ENCODE measurements at regions not wholly inside any gene's neighbourhood (a gene's known extent, or its start where the extent isn't known, plus 50 kb on each side); places are given as distances from the start of the nearest gene placed in this dataset.

- DNase-seq: no peak
Measured at GRCh38 chr5:174837919-174838902, 113.8 kb downstream of the MSX2 start.

GRCh38 chr5:174834081-174834480 lies 109.7 kb downstream of the MSX2 start:
- DNase-seq: no peak

- no peak for DNase-seq
Measured at GRCh38 chr5:174832811-174833210, 108.4 kb downstream of the MSX2 start.

GRCh38 chr5:174832025-174832424 lies 107.6 kb downstream of the MSX2 start:
- DNase-seq: no peak

- DNase-seq: no peak
Measured at GRCh38 chr5:174831031-174831660, 106.8 kb downstream of the MSX2 start.

- DNase-seq: no peak
Measured at GRCh38 chr5:174829511-174829864, 105.1 kb downstream of the MSX2 start.

GRCh38 chr5:174828804-174829510 lies 104.6 kb downstream of the MSX2 start:
- no peak for DNase-seq

- DNase-seq: no peak
Measured at GRCh38 chr5:174827558-174827957, 103.2 kb downstream of the MSX2 start.

- DNase-seq: no peak
Measured at GRCh38 chr5:174825587-174825986, 101.2 kb downstream of the MSX2 start.

- no peak for DNase-seq
Measured at GRCh38 chr5:174818430-174818829, 94.0 kb downstream of the MSX2 start.

- no peak for DNase-seq
Measured at GRCh38 chr5:174817610-174818009, 93.2 kb downstream of the MSX2 start.

- no peak for DNase-seq
Measured at GRCh38 chr5:174816858-174817257, 92.5 kb downstream of the MSX2 start.

- no peak for DNase-seq
Measured at GRCh38 chr5:174811438-174811837, 87.1 kb downstream of the MSX2 start.

GRCh38 chr5:174810796-174811195 lies 86.4 kb downstream of the MSX2 start:
- no peak for DNase-seq

GRCh38 chr5:174807471-174807870 lies 83.1 kb downstream of the MSX2 start:
- DNase-seq: no peak

GRCh38 chr5:174806729-174807128 lies 82.3 kb downstream of the MSX2 start:
- DNase-seq: no peak

GRCh38 chr5:174801798-174802197 lies 77.4 kb downstream of the MSX2 start:
- DNase-seq: no peak

GRCh38 chr5:174800435-174800834 lies 76.1 kb downstream of the MSX2 start:
- DNase-seq: no peak

- no peak for DNase-seq
Measured at GRCh38 chr5:174799121-174799520, 74.7 kb downstream of the MSX2 start.

GRCh38 chr5:174798551-174798951 lies 74.2 kb downstream of the MSX2 start:
- no peak for DNase-seq

GRCh38 chr5:174796711-174797192 lies 72.4 kb downstream of the MSX2 start:
- DNase-seq: no peak

GRCh38 chr5:174794931-174795672 lies 70.7 kb downstream of the MSX2 start:
- no peak for DNase-seq

Data from left kidney (tissue), 1 donor.